T-helper 1 cell (primary cell): ENCODE measurements at regions not wholly inside any gene's neighbourhood (a gene's known extent, or its start where the extent isn't known, plus 50 kb on each side); places are given as distances from the start of the nearest gene placed in this dataset.
A peak's percentile ranks its signal among the peaks of the same experiment; 100 is the strongest.

ENCODE experiments used
- DNase-seq, 5 donors: peaks; one replicate each; pipeline ENCODE4 v3.0.0-alpha.2; 2012 to 2020

DNA sequence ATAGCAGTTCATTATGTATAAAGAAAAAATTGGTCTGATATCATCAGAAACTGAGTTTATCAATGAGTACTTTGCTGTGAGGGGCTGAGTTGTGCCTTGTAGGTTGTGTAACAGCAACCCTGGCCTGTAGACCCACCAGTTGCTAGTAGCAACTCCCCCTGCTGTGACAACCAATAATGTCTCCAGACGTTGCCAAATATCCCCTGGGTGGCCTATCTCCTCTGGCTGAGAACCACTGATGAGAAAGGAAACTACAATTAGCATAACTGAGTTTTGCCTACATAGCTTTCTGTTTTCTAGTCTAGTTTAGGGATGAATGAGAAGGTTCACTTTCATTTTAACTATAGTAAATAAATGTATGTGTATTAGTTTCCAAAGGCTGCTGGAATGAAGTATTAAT lies 234.1 kb downstream of the CPE start:
- peak in 1 of 5 donors; percentile 43 for DNase-seq

DNA sequence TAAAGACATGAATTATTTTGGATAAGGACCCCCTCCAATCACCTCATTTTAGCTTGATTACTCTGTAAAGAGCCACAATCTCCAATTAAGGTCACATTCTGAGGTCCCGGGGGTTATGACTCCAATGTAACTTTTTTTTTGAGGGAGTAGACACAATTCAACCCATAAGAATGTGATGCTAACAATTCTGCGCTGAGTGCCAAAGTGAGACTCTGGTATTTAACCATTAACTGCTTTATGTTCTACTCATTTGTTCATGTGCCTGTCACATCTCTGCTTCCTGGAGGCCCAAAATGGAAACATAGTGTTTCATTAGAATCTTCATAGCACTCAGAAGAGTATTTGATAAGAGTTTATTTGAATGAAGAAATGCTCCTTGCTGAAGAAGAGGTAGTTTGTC lies 234.8 kb downstream of the CPE start:
- DNase-seq, result no peak

DNA sequence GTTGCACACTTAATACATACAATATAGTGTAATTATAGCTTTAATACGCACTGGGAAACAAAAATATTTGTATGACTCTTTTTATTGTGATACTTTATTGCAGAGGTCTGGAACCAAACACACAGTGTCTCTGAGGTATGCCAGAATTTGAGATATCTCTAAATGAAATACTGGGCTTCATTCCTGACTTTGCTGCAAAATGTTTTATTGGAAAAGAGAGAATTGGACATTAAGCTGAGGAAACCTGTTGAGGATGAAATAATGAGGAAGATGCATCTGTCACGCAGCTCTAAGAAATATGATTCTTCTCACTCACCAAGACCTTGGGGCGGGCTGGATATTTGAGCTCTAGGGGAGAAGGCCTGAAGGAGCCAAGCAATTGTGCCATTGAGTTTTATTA lies 242.1 kb downstream of the CPE start:
- DNase-seq, result no peak

DNA sequence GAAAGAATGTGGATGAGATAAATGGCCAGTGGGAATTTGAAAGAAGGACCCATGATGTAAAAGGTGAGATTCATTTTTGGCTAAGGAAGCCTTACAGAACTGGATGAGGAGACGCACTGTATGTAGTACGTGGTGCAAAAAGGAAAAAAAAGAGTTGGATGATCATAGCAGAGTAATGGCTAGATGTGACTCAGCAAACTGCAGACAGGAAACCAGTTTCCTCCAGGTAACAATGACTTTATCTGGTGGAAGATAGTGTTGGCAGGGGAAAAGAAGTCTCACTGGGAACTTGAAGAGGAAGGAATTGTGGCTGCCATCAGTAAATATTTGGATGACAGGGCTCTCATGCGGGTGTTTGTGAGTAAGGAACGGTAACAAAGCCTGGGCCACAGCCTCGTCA lies 243.2 kb downstream of the CPE start:
- DNase-seq, result no peak

DNA sequence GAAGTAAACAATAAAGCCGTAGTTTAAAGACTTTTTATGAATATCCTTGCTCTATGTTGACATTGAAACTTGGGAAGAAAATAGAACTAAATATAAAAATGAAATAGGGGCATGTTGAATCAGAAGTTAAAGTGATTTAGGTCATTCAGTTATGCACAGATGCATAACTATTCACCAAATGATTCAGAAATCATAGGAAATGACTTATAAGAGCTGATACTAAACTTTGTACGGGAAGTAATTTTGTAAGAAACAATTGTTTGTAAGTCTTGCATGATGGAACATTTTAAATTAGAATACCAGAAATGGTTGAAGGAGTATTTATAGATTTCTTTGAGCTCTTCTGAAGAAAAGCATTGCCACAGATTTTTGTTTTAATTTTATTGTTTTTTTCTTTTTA lies 246.5 kb downstream of the CPE start:
- no peak for DNase-seq

DNA sequence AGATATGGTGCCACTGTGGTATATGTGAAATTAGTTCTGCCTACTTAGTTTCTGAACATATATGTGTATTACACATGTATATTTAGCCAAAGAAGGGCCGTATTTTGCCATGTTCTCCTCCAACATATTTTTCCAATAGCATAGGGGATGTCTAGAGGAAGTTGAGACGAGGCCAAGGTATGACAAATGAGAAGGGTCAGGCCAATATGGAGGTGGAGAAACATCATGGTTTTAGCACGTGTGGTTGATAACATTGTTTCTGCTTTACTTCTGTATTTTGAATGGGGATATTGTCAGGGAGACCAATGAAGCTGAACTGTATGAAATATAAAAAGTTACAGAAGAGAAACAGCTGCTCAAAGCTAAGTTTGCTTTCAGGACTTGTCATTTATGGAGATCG lies 246.7 kb upstream of the TLL1 start:
- DNase-seq, result no peak

DNA sequence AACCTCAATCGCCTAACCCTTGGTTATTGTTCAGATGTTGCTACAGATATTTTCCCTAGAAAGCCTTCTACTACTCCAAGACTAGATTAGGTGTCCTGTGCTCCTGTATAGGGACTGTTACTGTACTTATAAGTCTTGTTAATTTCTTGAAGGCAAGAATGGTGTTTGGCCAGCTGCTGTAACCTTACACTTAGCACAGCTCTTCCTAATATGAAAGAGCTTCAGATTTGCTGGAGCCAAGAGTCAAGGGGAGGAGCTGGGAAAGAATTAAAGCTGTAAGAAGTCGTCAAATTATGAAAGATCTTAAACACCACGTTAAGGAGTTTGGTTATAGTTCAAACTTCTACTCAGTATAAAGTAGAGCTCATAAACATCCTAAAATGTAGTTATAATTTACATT lies 245.9 kb upstream of the TLL1 start:
- DNase-seq, result no peak

DNA sequence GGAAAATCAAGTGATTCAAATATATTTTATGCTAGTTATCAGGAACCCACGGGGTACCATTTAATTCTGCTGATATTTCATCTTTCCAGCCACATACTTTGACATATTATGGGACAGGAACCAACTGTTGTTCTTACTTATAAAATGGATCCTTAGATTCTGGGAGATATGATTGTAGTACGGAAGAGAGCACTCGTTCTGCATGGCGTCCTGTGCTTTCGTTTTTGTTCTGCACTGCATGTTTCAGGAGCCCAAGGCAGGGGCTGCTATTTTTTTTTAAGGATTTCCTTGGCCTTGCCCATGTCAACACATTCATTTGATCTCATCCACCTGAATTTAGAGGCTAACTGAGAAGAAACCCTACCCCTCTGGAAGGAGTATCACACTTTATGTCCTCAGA lies 245.5 kb upstream of the TLL1 start:
- DNase-seq, result no peak

DNA sequence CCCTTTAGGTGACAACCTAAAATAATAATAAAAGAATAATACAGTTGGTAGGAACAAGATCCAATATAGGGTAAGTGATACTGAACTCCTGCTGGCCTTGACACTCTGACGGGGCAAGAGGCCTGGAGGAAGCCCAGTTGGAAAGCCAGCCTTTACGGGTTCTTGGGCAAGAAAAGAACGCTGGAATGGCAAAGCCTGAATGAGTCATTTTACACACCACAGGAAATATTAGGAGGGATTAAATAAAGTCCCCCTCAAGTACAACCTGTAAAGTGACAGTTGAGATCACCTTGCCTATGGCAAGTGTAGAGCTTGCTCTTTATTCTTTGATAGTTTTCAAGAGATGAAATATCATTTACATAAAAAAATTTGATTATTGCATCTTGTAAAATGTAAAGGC lies 244.5 kb upstream of the TLL1 start:
- no peak for DNase-seq

DNA sequence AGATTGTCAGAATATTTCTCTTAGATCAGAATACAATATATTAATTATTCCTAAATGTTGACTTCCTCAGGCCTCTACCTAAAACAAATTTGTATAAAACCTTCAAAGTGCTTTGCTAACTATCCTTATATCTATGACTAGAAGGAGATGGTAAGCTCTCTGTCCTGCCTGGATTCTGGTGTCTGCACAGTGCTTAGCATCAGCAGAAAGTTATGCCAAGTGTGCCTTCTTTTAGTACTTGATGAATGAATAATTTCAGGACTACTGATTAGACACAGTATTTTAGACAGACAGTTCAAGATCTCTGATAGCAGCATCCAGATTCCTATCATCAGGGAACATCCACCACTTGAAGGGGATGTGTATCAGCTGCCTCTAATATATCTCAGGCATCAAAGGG lies 242.4 kb upstream of the TLL1 start:
- DNase-seq, result no peak

DNA sequence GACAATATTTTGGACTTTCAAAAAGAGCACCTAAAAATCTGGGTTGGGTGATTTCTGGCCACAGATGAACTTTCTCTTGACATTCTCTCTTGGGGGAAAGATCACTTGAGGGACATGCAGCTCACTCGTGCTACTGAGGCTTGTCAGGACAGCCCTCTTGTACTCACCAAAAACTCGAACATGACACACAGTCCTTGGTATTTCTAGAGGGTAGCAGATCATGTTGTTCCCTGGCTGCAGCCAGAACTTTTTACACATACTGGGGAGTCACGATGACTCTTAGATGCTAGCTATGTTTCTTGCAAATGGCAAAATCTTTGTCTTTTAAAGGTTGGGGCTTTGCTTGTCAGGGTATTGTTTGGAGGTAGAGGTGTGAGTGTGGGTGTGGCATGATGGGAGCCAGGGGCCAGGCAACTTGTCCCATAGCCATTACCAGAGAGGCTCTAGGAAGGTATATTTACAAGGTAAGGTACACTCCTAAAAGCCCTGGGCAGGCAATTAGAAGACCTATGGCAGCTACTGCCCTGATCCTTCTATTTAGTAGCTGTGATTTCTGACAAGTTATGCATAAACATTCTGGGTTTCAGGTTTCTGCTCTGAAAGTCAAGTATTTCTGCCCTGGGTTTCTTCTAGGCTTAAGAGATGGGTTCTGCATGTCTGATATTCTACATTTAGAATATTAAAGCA lies 241.7 kb upstream of the TLL1 start:
- DNase-seq, result no peak

DNA sequence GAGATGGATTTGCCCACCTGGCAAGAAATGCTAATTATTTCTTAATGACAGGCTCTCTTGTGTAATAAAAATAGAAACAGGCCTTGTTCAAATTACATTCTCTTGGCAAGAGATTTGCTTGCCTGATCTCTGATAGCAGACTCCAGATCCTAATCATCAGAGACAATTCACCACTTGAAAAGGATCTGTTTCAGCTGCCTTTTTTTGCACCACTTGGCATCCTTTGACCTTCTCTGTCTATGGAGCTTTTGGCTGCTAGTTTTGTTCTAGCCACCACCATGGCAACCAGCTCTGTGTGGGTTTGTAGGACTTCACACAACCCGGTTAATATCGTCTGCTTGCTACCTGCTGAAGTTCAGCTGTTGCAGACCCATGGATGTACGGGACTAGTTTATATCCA lies 241.1 kb upstream of the TLL1 start:
- DNase-seq, result no peak

DNA sequence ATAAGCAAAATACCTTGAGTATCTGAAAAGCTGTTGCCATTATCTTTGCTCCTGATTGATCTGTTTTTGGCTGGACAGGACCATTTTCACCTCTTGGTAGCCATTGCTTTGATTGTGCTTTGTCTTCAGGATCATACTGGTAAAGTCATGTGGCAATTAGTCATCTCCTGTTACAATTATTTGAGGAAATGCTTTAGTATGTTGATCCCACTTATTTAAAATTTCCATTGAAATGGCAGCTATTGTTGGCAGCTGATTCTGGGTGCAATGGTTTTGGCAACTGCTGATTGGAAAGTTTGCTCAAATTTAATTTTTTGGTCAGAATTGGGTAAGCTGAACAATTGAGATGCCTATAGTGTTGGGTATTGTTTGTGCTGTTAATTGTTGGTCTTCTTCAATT lies 238.3 kb upstream of the TLL1 start:
- no peak for DNase-seq

DNA sequence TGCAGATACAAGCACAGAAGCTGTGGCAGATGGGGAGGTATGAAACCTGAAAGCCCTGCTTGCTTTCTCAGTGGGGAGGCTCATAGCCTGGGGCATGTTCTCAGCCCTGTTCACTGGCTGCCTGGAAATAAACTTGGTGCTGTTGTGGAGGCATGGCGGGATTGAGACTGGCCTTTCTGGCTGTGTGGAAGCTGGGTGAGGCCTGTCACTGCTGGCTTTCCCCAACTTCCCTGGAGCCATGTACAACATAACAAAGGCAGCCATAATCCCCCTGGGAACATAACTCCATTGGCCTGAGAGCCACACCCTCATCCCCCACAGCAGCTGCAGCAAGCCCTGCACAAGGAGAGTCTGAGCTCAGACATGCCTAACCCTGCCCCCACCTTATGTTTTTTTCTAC lies 237.7 kb upstream of the TLL1 start:
- no peak for DNase-seq

DNA sequence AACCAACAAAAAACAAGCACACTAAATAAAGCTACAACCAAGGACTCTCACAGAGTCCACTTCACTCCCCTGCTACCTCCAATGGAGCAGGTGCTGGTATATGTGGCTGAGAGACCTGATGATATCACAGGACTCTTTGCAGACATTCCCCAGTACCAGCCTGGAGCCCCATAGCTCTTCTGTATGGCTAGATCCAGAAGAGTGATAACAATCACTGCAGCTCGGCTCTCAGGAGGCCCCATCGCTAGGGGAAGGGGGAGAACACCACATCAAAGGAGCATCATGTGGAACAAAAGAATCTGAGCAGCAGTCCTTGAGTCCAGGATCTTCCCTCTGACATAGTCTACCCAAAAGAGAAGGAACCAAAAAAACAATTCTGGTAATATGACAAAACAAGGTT lies 237.1 kb upstream of the TLL1 start:
- DNase-seq, result no peak

DNA sequence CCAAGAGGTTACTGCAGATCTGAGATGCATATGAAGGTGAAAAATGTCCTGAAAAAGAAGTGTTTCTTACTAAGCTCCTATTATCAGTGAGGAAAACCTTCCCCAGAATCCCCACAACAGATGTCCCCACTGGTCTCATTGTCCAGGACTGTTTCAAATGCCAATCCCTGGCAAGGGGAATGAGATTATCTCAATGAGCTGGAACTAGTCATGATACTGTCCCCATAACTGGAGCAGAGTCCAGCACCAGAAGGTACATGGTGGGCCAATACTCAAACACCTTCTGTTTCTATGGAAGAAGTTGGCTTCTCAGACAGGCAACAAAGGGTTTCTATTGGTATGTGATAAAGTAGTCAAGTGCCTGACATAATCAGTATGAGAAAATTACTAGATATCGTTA lies 221.1 kb upstream of the TLL1 start:
- DNase-seq, result no peak

DNA sequence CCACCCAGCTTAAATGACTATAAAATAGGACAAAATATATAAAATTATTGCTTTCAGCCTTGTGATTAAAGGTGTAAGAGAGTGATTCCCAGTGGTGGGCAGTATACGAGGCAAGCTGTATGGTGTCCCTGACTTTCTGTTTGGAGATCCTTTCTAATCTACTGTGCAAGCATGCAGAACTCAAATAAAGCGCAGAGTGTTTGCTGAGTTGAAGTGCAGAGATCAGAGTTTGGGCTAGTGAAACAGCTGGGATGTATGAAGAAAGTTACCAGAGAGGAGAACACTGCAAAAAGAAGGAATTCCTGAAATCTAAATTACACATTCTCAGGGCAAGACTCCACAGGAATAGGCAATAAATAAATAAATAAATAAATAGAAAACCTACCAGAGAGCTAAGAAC lies 218.5 kb upstream of the TLL1 start:
- no peak for DNase-seq

DNA sequence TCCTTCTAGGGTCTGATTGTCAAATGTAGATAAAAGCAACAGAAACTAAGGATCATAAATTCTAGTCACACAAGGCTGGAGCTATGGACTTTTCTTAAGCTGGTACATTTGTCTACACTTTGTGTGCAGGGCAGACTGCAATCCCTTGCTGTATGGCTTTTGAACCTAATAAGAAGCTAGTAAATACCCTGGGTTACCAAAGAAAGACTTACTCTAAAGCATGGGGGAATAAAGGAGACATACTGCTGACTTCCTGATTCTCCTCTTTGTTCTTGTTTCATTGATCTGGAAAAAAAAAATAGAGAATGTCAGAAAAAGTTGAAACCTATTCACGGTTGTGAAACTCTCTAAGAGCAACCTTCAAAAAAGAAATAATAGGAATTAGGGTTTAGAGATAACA lies 216.6 kb upstream of the TLL1 start:
- DNase-seq, result no peak

DNA sequence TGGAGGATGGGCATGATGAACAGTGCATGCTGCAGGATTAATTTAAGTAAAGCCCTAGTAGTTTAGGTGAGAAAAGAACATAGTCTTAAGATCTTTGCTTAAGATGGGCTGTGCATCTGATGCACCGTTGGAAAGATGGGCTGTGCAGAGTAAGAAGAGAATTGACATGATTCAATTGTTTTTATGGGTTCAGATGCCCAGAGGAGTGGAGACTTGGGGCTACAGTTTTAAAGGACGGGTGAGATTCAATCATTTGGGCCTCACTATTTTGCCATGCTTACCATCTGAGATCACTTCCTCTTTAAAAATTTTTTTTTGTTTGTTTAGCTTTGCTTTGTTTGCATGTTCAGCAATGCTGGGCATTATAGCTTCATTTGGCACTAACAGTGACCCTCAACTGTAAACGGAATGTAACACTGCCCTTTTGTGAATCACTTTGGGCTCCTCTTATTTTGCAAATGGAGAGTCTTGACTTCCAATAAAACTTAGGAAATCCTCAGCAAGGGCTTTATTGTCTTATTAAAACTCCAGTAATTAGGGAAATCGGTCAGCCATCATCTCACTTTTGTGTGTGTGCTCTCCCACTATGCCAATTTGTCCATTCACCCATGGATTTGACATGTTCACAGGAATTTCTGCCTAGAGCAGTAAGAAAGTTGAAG lies 216.1 kb upstream of the TLL1 start:
- no peak for DNase-seq

DNA sequence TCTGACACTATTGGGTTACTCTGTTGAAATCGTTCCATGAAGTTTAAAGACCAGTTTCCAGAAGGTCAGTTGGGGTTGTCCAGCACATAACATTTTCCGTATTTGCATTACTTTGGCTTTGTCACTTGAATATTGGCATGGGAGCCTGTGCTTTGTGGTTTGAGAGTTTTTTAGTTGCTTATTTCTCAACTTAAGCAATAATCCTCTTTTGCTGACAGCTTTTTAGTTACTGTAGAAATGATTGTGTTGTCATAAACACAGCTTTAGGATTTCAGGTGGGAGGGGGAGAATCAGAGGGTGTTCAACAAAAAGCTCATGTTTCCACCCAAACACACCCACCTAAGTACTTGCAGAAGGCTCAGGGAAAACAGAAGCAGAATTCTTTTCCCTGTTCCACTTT lies 210.7 kb upstream of the TLL1 start:
- DNase-seq, result no peak

DNA sequence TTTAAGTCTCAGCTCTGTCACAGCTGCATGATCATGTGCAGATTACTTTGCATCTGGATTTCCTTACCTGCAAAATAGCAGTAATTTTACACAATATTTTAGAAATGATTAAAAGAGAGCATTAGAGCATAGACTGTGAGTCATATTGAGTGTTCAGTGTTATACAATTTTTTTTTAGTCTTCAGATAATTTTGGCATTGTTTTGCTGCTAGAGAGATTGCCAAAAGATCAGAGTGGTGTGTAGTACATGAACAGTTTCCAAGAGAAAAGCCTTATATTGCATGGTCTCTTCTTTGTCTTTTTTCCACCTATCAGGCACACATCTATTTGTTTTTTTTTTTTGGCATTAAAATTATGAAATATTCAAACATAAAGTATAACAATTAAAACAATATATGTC lies 209.6 kb upstream of the TLL1 start:
- no peak for DNase-seq

DNA sequence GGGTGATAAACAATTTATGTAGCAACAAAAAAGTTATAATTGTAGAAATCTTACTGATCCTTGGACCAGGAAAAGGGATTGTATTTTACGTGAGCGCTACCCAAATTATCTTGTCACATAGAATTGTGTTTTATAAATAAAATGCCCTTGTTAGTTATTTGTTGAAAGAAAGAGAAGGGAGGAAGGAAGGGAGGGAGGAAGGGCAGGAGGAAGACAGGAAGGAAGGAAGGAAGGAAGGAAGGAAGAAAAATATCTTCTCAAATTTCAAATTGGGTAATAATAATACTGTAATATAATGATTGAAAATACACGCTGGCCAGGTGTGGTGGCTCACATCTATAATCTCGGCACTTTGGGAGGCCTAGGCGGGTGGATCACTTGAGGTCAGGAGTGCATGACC lies 206.2 kb upstream of the TLL1 start:
- no peak for DNase-seq

DNA sequence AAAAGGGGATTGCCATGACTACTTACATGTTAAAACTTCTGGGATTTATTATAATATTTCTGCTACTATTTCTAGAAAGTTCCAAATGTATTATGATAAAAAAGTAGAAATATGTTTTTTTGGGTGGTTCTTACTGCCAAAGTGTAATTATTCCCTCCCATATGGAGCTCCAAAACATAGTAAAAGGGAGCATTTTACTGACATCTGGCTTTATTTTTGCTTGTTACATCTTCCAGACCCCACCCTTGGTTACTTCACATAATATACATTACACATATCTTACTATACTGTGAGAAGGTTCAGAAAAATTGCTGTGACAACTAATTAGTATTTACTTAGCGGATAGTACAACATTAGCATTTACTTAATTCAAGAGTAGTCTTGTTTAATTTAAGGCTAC lies 205.1 kb upstream of the TLL1 start:
- DNase-seq, result no peak

DNA sequence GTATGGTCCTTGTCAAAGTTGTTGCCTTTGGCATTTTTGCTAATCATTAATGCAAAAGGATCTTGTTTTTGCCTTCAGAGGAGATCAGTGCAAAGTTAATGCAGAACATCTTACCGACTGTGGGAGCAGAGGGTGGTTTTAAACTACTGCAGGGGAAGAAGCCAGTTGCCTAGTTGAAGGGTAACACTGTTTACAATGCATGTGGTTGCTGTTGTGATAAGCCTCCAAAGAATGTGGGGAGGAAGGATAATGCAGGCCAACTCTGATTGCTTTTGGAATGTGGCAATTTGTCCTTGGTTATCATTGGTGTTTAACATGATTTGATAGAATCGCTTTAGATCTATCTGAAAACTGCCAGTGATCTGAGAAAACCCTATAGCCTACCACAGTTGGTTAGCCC lies 204.3 kb upstream of the TLL1 start:
- no peak for DNase-seq

DNA sequence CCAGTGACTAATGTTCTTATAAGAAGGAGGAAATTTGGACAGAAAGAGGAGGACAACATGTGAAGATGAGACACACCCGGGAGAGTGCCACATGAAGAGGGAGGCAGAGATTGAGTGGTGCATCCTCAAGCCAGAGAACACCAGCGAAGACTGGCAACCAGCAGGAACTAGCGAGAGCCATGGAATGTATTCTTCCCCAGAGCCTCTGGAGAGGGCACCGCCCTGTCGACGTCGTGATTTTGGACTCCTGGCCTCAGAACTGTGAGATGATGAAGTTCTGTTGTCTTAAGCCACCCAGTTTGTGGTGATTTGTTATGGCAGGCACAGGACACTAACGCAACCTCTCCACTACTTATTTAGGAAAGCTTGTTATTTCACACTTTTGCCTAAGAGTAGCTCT lies 196.0 kb upstream of the TLL1 start:
- no peak for DNase-seq
